OCI-LY3 (cell line): ENCODE measurements at regions not wholly inside any gene's neighbourhood (a gene's known extent, or its start where the extent isn't known, plus 50 kb on each side); places are given as distances from the start of the nearest gene placed in this dataset.

ENCODE experiments used
- H2AFZ ChIP-seq: fragments of 200-600, 300-600 bp; shearing (Covaris generic); 2 replicates; pipeline ENCODE4 v1.6.0; 2014; ENCODE audit warnings: antibody characterized with exemption, low read depth, low read length
- H3K27ac ChIP-seq: fragments of 200-600, 300-600 bp; sonication (generic); 2 replicates; pipeline ENCODE4 v1.5.1; 2014; ENCODE audit warnings: mild to moderate bottlenecking, low read length, moderate library complexity, mixed read lengths
- H3K27me3 ChIP-seq: fragments of 200-600, 300-600 bp; sonication (generic); 2 replicates; pipeline ENCODE4 v1.6.1; 2014; ENCODE audit warnings: low read depth, low read length, mixed read lengths
- H3K36me3 ChIP-seq: fragments of 200-600, 300-600 bp; sonication (generic); replicated peaks from 2 replicates; pipeline ENCODE3; 2014; ENCODE audit warnings: low read depth, low read length, mixed read lengths
- H3K4me1 ChIP-seq: fragments of 300-600, 200-600 bp; sonication (generic); 2 replicates; pipeline ENCODE4 v1.6.1; 2014; ENCODE audit warnings: low read length, mixed read lengths
- H3K4me2 ChIP-seq: fragments of 200-600, 300-600 bp; sonication (generic); 2 replicates; pipeline ENCODE4 v1.6.1; 2014; ENCODE audit warnings: low read length, mixed read lengths
- H3K4me3 ChIP-seq: fragments of 300-600, 200-600 bp; sonication (generic); 2 replicates; pipeline ENCODE4 v1.5.1; 2014; ENCODE audit warnings: antibody characterized with exemption, mild to moderate bottlenecking, low read length, moderate library complexity
- H3K79me2 ChIP-seq: fragments of 300-600, 200-600 bp; shearing (Covaris generic); 2 replicates; pipeline ENCODE4 v1.6.1; 2014; ENCODE audit warnings: mild to moderate bottlenecking, low read length, mixed read lengths
- H3K9ac ChIP-seq: fragments of 300-600, 200-600 bp; shearing (Covaris generic); 2 replicates; pipeline ENCODE4 v1.6.0; 2014; ENCODE audit warnings: mild to moderate bottlenecking, low read length, moderate library complexity
- H3K9me3 ChIP-seq: fragments of 200-600, 300-600 bp; shearing (Covaris generic); 2 replicates; pipeline ENCODE4 v1.6.1; 2014; ENCODE audit warnings: low read length, mixed read lengths; ENCODE audit not compliant: insufficient read depth
- H4K20me1 ChIP-seq: fragments of 200-600, 300-600 bp; sonication (generic); 2 replicates; pipeline ENCODE4 v1.6.1; 2016; ENCODE audit warnings: low read length, mixed read lengths; ENCODE audit not compliant: insufficient read depth
- CTCF ChIP-seq: fragments of 200-600, 300-600 bp; sonication (generic); IDR thresholded peaks from 2 replicates; pipeline ENCODE4 v1.5.1; 2014; ENCODE audit warnings: antibody characterized with exemption, low read length, low read depth
- EZH2phosphoT487 ChIP-seq: fragments of 200-600 bp; shearing (Covaris generic); IDR thresholded peaks from 2 replicates; pipeline ENCODE4 v1.6.1; 2018; ENCODE audit warnings: antibody characterized with exemption, mixed run types, low read depth

GRCh38 chr6:45822246-45822812, 193.3 kb downstream of the CLIC5 start:
- peaks cover 9% of the 10 kb centered on the region for H3K4me1 ChIP-seq
- peaks cover 70% of the 10 kb centered on the region for H3K27me3 ChIP-seq
- H2AFZ ChIP-seq = no peak overlapping the region
- H4K20me1 ChIP-seq = no peaks in the 10 kb centered on the region
- H3K36me3 ChIP-seq = no peaks in the 10 kb centered on the region
- no peaks in the 10 kb centered on the region for H3K79me2 ChIP-seq
- no peak for TF ChIP-seq EZH2phosphoT487
- no peak for TF ChIP-seq CTCF
- no peaks in the 10 kb centered on the region for H3K9me3 ChIP-seq
- H3K4me2 ChIP-seq = no peak overlapping the region
- no peak overlapping the region for H3K27ac ChIP-seq
- no peak overlapping the region for H3K4me3 ChIP-seq
- H3K9ac ChIP-seq = no peak overlapping the region

GRCh38 chr6:45818655-45819054, 197.0 kb downstream of the CLIC5 start:
- no peak for TF ChIP-seq CTCF
- TF ChIP-seq EZH2phosphoT487 = no peak
- Histone ChIP-seq H3K9me3 (no peaks in the 10 kb centered on the region), H4K20me1 (no peaks in the 10 kb centered on the region), H2AFZ (no peak overlapping the region), H3K4me3 (no peak overlapping the region), H3K79me2 (no peaks in the 10 kb centered on the region), H3K36me3 (no peaks in the 10 kb centered on the region), H3K27ac (no peak overlapping the region), H3K27me3 (peaks cover 64% of the 10 kb centered on the region), H3K4me2 (no peak overlapping the region), H3K9ac (no peak overlapping the region), H3K4me1 (peaks cover 9% of the 10 kb centered on the region)

GRCh38 chr6:45816674-45817297, 198.9 kb downstream of the CLIC5 start:
- no peaks in the 10 kb centered on the region for H3K9me3 ChIP-seq
- H3K27ac ChIP-seq = no peak overlapping the region
- H3K4me1 ChIP-seq = peaks cover 9% of the 10 kb centered on the region
- H3K27me3 ChIP-seq = peaks cover 64% of the 10 kb centered on the region
- no peak overlapping the region for H2AFZ ChIP-seq
- H3K4me2 ChIP-seq = no peak overlapping the region
- no peaks in the 10 kb centered on the region for H3K36me3 ChIP-seq
- no peak overlapping the region for H3K9ac ChIP-seq
- no peak overlapping the region for H3K4me3 ChIP-seq
- no peak for TF ChIP-seq CTCF
- no peak for TF ChIP-seq EZH2phosphoT487
- no peaks in the 10 kb centered on the region for H3K79me2 ChIP-seq
- no peaks in the 10 kb centered on the region for H4K20me1 ChIP-seq

GRCh38 chr6:45815466-45816125, 200.1 kb downstream of the CLIC5 start:
- no peaks in the 10 kb centered on the region for H3K9me3 ChIP-seq
- H2AFZ ChIP-seq = no peak overlapping the region
- TF ChIP-seq EZH2phosphoT487 (no peak), CTCF (no peak)

More at GRCh38 chr6:45815466-45816125, 200.1 kb downstream of the CLIC5 start:
- no peaks in the 10 kb centered on the region for H4K20me1 ChIP-seq
- no peak overlapping the region for H3K4me2 ChIP-seq
- H3K27me3 ChIP-seq = peaks cover 74% of the 10 kb centered on the region
- H3K36me3 ChIP-seq = no peaks in the 10 kb centered on the region
- no peaks in the 10 kb centered on the region for H3K79me2 ChIP-seq
- no peak overlapping the region for H3K9ac ChIP-seq
- peaks cover 9% of the 10 kb centered on the region for H3K4me1 ChIP-seq
- H3K27ac ChIP-seq = no peak overlapping the region
- no peak overlapping the region for H3K4me3 ChIP-seq
